ENCODE measurements at regions not wholly inside any gene's neighbourhood (a gene's known extent, or its start where the extent isn't known, plus 50 kb on each side); places are given as distances from the start of the nearest gene placed in this dataset.

- TF ChIP-seq POLR2A (IDR thresholded peaks at IDR 0.05; ENCODE audit: low read depth, low read length) (no peak), POU2F2 (IDR thresholded peaks at IDR 0.05; ENCODE audit: low read depth, low read length) (no peak), POLR2AphosphoS5 (IDR thresholded peaks at IDR 0.05; ENCODE audit: low read depth, low read length) (no peak), TAF1 (IDR thresholded peaks at IDR 0.05; ENCODE audit: low read depth, low read length) (no peak), PAX5 (IDR thresholded peaks at IDR 0.05; ENCODE audit: insufficient read depth, low read length, severe bottlenecking) (no peak)
These were observed 231.1 kb upstream of the NLRP1 start for GRCh38 chr17:5815396-5815795.
